H1 (cell line): ENCODE measurements at regions not wholly inside any gene's neighbourhood (a gene's known extent, or its start where the extent isn't known, plus 50 kb on each side); places are given as distances from the start of the nearest gene placed in this dataset.

ENCODE experiments used
- BCL11A ChIP-seq, 2 experiments: IDR thresholded peaks; one replicate each; pipeline ENCODE4 v1.6.1; 2011; ENCODE audit warnings: low read depth in 2 of 2, low read length in 2 of 2, mild to moderate bottlenecking in 2 of 2
- FOSL1 ChIP-seq: IDR thresholded peaks from 2 replicates; pipeline ENCODE4 v1.6.1; 2011; ENCODE audit warnings: mild to moderate bottlenecking, low read depth, low read length, moderate library complexity; ENCODE audit not compliant: insufficient read depth
- JUN ChIP-seq: IDR thresholded peaks from 2 replicates; pipeline ENCODE4 v1.6.1; 2011; ENCODE audit warnings: low read depth, mild to moderate bottlenecking, improper control_type of control experiment, low read length
- MAX ChIP-seq: IDR thresholded peaks from 2 replicates; pipeline ENCODE4 v1.6.1; 2012; ENCODE audit warnings: inconsistent platforms
- NRF1 ChIP-seq: IDR thresholded peaks from 2 replicates; pipeline ENCODE4 v1.6.1; 2011; ENCODE audit warnings: mild to moderate bottlenecking, low read depth, low read length, improper control_type of control experiment
- SUZ12 ChIP-seq: fragments of 200-600 bp; sonication (generic); IDR thresholded peaks from 2 replicates; pipeline ENCODE4 v1.6.1; 2012; ENCODE audit warnings: mild to moderate bottlenecking, inconsistent platforms, low read length, moderate library complexity, mixed read lengths
- TCF12 ChIP-seq: IDR thresholded peaks from 2 replicates; pipeline ENCODE4 v1.6.1; 2011; ENCODE audit warnings: low read depth, mild to moderate bottlenecking, low read length
- TF ChIP-seq, protein P1 (sequence below), 3 experiments: IDR thresholded peaks; 1 replicate in 2 of 3; 2 replicates in 1 of 3; pipeline versions ENCODE4 v1.5.1 to v1.6.1; 2011; ENCODE audit warnings: low read length in 3 of 3, mild to moderate bottlenecking in 3 of 3, inconsistent platforms in 2 of 3, low read depth in 1 of 3, moderate library complexity in 1 of 3; ENCODE audit not compliant: insufficient read depth in 1 of 3; ENCODE audit errors: control extremely low read depth in 1 of 3

GRCh38 chr1:195428927-195429326, 1179.3 kb downstream of the KCNT2 start (continued):
- TF ChIP-seq, protein P1, sequence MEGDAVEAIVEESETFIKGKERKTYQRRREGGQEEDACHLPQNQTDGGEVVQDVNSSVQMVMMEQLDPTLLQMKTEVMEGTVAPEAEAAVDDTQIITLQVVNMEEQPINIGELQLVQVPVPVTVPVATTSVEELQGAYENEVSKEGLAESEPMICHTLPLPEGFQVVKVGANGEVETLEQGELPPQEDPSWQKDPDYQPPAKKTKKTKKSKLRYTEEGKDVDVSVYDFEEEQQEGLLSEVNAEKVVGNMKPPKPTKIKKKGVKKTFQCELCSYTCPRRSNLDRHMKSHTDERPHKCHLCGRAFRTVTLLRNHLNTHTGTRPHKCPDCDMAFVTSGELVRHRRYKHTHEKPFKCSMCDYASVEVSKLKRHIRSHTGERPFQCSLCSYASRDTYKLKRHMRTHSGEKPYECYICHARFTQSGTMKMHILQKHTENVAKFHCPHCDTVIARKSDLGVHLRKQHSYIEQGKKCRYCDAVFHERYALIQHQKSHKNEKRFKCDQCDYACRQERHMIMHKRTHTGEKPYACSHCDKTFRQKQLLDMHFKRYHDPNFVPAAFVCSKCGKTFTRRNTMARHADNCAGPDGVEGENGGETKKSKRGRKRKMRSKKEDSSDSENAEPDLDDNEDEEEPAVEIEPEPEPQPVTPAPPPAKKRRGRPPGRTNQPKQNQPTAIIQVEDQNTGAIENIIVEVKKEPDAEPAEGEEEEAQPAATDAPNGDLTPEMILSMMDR (IDR thresholded peaks at IDR 0.05; ENCODE audit: control extremely low read depth in 1 of 3, insufficient read depth in 1 of 3, low read depth in 1 of 3, low read length in 3 of 3), result no peak
- no peak for TF ChIP-seq FOSL1
- TF ChIP-seq TCF12, result no peak
- no peak for TF ChIP-seq MAX
- TF ChIP-seq BCL11A (IDR thresholded peaks at IDR 0.05; ENCODE audit: low read depth in 2 of 2, low read length in 2 of 2), result no peak
- no peak for TF ChIP-seq NRF1
- TF ChIP-seq SUZ12, result no peak
- TF ChIP-seq JUN, result no peak
